Mucosa of gallbladder (tissue), 1 donor: ENCODE measurements at regions not wholly inside any gene's neighbourhood (a gene's known extent, or its start where the extent isn't known, plus 50 kb on each side); places are given as distances from the start of the nearest gene placed in this dataset.

ENCODE experiments used
- DNase-seq: peaks from one replicate; pipeline ENCODE4 v3.0.0-alpha.2; 2020; ENCODE audit warnings: low spot score
- donor health status: DM: no; HTN: no; CAD: no.

DNA sequence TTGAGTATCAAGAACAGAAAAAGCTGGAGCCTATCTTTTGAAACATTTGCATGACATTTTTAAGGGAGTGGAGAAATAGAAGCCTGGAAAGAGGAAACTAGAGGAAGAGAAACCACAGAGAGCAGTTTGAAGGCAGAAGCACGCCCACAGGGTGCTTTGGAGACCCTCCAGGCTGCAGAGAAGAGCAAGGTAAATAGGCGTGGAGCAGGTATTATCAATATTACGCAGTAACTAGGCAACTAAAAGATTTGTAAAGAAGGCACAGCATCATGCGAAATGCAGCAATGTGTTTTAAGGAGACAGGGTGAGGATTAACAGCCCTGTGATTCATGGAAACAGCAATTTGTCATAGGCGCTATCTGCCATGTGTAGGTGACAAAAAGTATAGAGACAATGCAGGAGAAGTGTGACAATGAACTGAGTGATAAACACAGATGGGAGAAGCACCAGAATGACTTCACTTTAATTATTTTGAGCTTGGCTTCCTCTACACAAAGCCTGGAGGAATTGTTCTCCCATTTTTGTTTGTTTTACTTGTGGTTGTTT lies 281.2 kb downstream of the BRINP1 start:
- no peak for DNase-seq

DNA sequence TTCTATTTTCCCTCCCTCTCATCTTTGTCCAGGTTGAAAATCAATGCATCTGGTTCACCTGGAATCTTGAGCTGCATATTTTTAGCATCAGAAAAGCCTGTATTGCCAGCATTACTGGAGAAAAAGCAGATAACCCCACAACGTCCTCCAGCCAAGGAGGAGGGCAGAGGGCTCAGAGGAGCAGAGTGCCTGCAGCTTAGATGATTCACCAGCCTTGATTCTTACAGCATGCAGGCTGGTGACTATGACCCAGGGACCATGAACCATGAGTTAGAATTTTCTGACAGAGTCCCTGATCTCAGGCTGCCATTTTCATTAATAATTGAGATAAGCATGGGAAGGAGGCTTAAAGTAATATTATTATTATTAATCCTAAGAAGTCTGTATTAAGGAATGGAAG lies 278.2 kb downstream of the BRINP1 start:
- peak; percentile 30 for DNase-seq

DNA sequence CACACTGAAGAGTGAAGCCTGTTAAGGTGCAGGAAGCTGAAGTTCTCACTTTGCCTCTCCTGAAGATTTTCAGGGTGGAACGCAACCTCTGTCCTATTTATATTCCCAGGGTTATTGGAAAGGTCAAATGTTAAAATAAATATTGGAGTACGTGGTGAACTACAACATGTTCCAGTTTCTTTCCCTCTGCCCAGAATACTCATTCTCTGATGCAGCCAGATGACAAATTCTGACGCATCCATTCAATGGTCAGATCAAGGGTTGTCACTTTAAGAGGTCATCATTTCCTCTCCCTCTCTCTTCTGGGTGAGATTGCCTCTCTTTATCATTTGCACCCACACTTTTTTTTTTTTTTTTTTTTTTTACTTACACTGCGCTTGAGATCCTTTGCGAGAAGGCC lies 277.1 kb downstream of the BRINP1 start:
- DNase-seq, result no peak

DNA sequence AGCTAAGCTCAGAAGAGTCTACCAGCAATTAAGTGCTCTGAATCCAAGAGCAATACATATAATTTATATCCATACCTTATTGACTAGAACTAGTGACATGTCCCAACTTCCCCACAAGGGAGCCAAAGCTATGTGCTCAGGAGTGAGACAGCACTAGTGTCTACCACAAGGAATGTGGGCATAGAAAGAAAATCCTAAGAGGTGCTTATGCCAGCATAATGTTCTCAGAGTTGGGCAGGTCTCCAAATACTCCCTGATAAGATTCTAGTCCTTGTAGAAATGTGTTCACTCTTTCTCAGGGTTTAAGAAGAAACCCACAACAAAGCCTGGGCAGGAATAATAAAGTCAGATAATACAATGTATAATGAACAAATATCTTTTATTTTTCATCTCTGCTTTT lies 275.1 kb downstream of the BRINP1 start:
- no peak for DNase-seq

DNA sequence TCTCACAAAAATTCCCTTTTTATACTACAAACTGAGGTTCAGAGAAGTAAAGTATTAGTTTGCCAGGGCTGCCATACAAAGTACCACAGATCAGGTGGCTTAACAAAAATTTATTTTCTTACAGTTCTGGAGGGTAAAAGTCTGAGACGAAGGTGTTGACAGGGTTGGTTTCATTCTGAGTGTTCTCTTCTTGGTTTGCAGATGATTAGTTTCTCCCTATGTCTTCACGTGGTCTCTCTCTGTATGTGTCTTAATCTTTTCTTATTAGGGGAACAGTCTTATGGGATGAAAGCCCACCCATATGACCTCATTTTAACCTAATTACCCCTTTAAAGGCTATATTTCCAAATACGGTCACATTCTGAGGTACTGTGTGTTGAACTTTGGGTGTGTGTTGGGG lies 274.2 kb downstream of the BRINP1 start:
- no peak for DNase-seq

DNA sequence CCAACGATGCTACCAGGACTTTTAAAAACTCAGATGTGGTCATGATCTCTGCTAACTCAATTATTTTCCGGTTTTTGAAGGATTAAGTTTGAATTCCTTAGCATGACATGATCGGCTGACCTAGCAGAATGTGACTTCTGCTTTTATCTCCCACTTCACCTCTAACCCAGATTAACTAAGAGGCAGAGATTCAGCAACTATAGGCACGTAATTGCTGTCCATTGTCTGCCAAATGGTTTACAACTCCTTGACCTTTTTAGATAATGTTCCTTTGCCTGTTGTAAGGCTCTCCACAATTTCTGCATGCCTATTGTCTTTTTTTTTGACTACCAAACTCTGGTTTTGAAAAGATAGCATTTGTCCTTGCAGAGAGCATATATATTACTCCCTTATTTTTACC lies 268.2 kb downstream of the BRINP1 start:
- DNase-seq, result no peak

DNA sequence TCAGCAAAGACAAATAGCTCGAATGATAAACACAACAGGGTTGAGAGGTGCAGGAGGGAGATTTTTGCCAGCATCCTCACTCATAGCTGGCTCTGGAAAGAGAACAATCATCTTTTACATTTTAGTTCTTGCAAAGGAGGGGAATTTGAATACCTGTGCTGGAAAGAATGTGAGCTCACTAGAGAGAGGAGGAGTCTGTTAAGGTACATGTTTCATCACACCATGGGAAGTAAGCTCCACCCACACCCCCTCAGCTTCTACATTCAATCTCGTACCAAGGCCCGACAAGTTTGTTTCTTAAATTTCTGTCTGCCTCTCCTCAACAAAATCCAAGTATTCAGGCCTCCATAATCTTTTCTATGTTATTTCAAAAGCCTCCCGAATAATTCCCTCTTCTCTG lies 254.6 kb downstream of the BRINP1 start:
- no peak for DNase-seq
